GM12873 (cell line): ENCODE measurements at regions not wholly inside any gene's neighbourhood (a gene's known extent, or its start where the extent isn't known, plus 50 kb on each side); places are given as distances from the start of the nearest gene placed in this dataset.

Experiments used
- TF ChIP-seq, protein P1 (sequence below): IDR thresholded peaks from 2 replicates; pipeline ENCODE4 v1.5.1; 2012; ENCODE audit warnings: low read depth, mild to moderate bottlenecking, moderate library complexity, low read length, control low read depth; ENCODE audit not compliant: insufficient read depth; ENCODE audit errors: missing control alignments

GRCh38 chrX:3938587-3938986 is 225.1 kb upstream of the PRKX start:
- TF ChIP-seq, protein P1, sequence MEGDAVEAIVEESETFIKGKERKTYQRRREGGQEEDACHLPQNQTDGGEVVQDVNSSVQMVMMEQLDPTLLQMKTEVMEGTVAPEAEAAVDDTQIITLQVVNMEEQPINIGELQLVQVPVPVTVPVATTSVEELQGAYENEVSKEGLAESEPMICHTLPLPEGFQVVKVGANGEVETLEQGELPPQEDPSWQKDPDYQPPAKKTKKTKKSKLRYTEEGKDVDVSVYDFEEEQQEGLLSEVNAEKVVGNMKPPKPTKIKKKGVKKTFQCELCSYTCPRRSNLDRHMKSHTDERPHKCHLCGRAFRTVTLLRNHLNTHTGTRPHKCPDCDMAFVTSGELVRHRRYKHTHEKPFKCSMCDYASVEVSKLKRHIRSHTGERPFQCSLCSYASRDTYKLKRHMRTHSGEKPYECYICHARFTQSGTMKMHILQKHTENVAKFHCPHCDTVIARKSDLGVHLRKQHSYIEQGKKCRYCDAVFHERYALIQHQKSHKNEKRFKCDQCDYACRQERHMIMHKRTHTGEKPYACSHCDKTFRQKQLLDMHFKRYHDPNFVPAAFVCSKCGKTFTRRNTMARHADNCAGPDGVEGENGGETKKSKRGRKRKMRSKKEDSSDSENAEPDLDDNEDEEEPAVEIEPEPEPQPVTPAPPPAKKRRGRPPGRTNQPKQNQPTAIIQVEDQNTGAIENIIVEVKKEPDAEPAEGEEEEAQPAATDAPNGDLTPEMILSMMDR, result no peak

DNA sequence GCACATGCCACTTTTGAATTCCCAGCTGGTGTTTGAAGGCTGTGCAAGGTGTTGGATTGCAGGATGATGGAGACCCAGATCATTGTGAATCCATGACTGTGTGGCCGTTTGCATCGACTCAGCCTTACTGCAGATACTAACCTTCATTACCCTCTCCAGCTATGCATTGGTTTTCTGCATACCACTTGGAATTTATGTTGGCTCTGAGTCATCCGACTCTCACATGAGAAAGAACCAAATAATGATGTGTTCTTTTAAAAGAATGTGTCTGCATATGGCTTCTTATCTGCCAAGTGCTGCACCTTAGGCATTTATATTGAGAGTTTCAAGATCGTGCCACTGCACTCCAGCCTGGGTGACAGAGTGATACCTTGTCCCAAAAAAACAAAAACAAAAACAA is 106.7 kb upstream of the PRKX start:
- TF ChIP-seq, protein P1, result no peak

DNA sequence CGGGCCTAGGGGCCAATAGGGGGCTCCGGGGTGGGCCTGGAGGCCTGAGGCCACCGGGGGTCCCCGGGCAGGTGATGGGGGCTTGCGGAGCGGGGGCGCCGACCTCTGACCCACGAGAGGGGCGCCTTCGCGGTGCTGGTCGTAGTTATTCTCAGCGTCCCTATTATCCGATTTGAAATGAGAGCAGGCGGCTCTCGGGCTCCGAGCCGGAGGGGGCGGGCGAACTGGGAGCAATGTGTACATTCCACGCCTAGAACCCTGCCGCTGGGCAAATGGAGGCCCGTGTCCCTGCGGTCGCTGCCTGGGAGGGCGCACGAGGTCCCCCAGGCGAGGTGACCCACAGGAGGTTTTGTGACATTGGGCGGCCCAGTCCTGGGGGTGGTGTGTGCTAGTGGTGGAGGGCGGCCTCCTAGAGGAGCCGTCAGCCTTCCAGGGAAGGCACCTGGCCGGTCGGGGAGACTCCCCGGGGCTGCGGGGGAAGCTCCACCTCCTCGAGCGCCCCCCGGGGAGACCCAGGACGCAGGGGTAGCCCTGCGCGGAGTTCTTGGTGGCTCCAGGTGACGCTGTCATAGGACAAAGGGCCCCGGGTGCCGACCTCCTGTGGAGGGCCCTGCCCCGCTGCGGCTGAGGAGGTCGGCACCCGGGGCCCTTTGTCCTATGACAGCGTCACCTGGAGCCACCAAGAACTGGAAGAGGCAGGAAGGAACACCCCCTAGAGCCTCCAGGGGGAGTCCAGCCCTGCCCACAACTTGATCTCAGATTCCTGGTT is 102.6 kb upstream of the PRKX start:
- TF ChIP-seq, protein P1, result peak; percentile 14

GRCh38 chrX:3811331-3812311 is 98.2 kb upstream of the PRKX start:
- TF ChIP-seq, protein P1, result peak; percentile 70

DNA sequence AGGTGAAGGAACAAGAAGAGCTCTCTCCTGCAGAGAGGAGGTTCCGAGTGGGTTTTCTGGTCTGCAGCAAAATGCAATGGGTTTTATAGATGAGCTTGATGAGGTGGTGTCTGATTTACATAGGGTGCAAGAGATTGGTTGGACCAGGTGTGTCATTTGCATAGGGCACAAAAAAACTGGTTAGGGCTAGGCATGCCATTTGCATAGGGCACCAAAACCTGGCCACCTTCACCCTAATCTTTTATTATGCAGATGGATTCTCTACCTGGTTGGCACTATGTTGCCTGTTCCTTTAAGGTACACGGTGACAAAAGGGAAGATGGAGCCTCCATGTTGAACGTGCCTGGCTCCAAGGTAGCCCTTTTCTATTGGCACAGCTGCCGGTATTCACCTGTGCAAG is 94.5 kb upstream of the PRKX start:
- TF ChIP-seq, protein P1, result no peak

DNA sequence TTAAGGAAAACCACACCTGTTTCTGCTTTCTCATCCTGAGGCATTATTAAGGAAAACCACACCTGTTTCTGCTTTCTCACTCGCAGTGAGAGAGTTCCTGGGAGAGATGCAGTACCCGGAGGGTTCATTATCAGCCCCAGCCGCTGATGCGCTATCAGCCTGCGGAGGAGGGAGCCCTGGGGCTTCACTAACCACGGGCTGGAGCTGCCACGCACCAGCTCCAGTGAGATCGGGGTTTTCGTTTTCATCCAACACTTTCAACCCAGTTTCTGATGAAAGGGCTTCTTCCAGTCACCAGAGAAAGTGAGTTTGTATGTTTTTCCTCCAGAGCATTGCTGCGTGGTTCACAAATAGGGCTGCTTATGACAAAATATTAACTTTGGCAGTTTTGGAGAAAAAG is 93.2 kb upstream of the PRKX start:
- TF ChIP-seq, protein P1, result no peak

- TF ChIP-seq, protein P1, result no peak
Measured at GRCh38 chrX:3803713-3804112, 90.3 kb upstream of the PRKX start.
